ENCODE measurements at regions not wholly inside any gene's neighbourhood (a gene's known extent, or its start where the extent isn't known, plus 50 kb on each side); places are given as distances from the start of the nearest gene placed in this dataset.

GRCh38 chr16:50924759-50925545 lies 183.1 kb downstream of the CYLD start:
- no peak for DNase-seq (ENCODE audit: low read depth)
- no peak overlapping the region for H3K4me3 ChIP-seq (ENCODE audit: low read depth, low read length)
- no peak for TF ChIP-seq CTCF (conservative IDR thresholded peaks at IDR 0.05; ENCODE audit: low read depth, low read length)

- H3K4me3 ChIP-seq (ENCODE audit: low read depth, low read length), result no peak overlapping the region
- DNase-seq (ENCODE audit: low read depth), result no peak
- TF ChIP-seq CTCF (conservative IDR thresholded peaks at IDR 0.05; ENCODE audit: low read depth, low read length), result no peak
These were observed 176.2 kb downstream of the CYLD start for GRCh38 chr16:50917950-50918703.

- DNase-seq (ENCODE audit: low read depth), result no peak
- no peak overlapping the region for H3K4me3 ChIP-seq (ENCODE audit: low read depth, low read length)
- no peak for TF ChIP-seq CTCF (conservative IDR thresholded peaks at IDR 0.05; ENCODE audit: low read depth, low read length)
These were observed 174.2 kb downstream of the CYLD start for GRCh38 chr16:50916040-50916439.

- no peak overlapping the region for H3K4me3 ChIP-seq (ENCODE audit: low read depth, low read length)
- no peak for DNase-seq (ENCODE audit: low read depth)
- TF ChIP-seq CTCF (conservative IDR thresholded peaks at IDR 0.05; ENCODE audit: low read depth, low read length), result no peak
These were observed 173.2 kb downstream of the CYLD start for GRCh38 chr16:50915120-50915519.

GRCh38 chr16:50910736-50911100 lies 168.8 kb downstream of the CYLD start:
- TF ChIP-seq CTCF (conservative IDR thresholded peaks at IDR 0.05; ENCODE audit: low read depth, low read length), result no peak
- no peak for DNase-seq (ENCODE audit: low read depth)
- no peak overlapping the region for H3K4me3 ChIP-seq (ENCODE audit: low read depth, low read length)

- DNase-seq (ENCODE audit: low read depth), result no peak
- TF ChIP-seq CTCF (conservative IDR thresholded peaks at IDR 0.05; ENCODE audit: low read depth, low read length), result no peak
- H3K4me3 ChIP-seq (ENCODE audit: low read depth, low read length), result no peak overlapping the region
These were observed 168.2 kb downstream of the CYLD start for GRCh38 chr16:50909831-50910735.

Measured in epithelial cell of proximal tubule (primary cell).